ENCODE measurements at regions not wholly inside any gene's neighbourhood (a gene's known extent, or its start where the extent isn't known, plus 50 kb on each side); places are given as distances from the start of the nearest gene placed in this dataset.

DNA sequence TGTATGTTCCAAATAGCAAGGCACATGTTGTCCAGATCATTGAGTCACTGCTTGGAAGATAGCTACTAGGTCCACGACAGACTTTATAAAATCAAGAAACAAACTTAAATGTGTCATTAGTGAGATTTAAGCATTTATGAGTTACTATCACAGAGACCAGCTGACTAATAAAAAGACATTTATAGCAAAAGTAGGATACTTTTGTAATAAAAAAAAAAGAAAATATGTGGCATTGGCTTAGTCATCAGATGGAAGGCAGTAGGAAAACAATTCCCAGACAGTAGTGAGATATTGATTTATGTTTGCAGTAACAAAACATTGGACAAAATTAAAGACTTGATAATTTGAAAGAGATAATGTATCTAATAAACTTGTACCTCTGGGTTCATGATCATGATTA lies 881.0 kb upstream of the LRRN3 start:
- Histone ChIP-seq H2BK5ac (ENCODE audit: low read depth, low read length, poor library complexity, severe bottlenecking) (no peak overlapping the region), H3K56ac (ENCODE audit: extremely low read depth, insufficient read depth, low read length) (no peak overlapping the region), H3K23ac (ENCODE audit: low read depth, low read length) (no peak overlapping the region), H3K4me2 (ENCODE audit: low read depth, low read length) (no peak overlapping the region), H3K18ac (ENCODE audit: low read depth, low read length) (no peak overlapping the region), H3K4ac (ENCODE audit: low read depth, low read length) (no peak overlapping the region), H2BK20ac (ENCODE audit: low read depth, low read length) (no peak overlapping the region), H4K8ac (ENCODE audit: low read depth in 2 of 2, low read length in 2 of 2) (no peak overlapping the region), H3K9me3 (ENCODE audit: control insufficient read depth, insufficient read depth, low read length) (no peaks in the 10 kb centered on the region; the same call in 1 of the 2 replicates), H2BK120ac (ENCODE audit: low read depth, low read length) (no peak overlapping the region), H3K36me3 (ENCODE audit: control insufficient read depth, insufficient read depth, low read length) (no peaks in the 10 kb centered on the region), H3K79me1 (ENCODE audit: low read depth in 1 of 2, low read length in 2 of 2) (no peaks in the 10 kb centered on the region), H3K27ac (ENCODE audit: insufficient read depth, low read length) (no peak overlapping the region), H4K91ac (ENCODE audit: insufficient read depth, low read depth, low read length) (no peak overlapping the region), H3K4me1 (ENCODE audit: control insufficient read depth, insufficient read depth, low read length) (no peaks in the 10 kb centered on the region), H3K9me1 (ENCODE audit: insufficient read depth, low read length) (no peaks in the 10 kb centered on the region), H2BK15ac (ENCODE audit: low read depth, low read length) (no peak overlapping the region), H2AK9ac (replicated peaks; ENCODE audit: low read depth, low read length, poor library complexity) (no peak overlapping the region), H4K5ac (ENCODE audit: low read depth, low read length) (no peak overlapping the region), H3K9ac (ENCODE audit: low read depth, low read length) (no peak overlapping the region), H3K4me3 (ENCODE audit: insufficient read depth, low read depth, low read length) (no peak overlapping the region), H3K27me3 (ENCODE audit: control insufficient read depth, insufficient read depth, low read length) (no peaks in the 10 kb centered on the region), H4K20me1 (ENCODE audit: insufficient read depth, low read length) (no peaks in the 10 kb centered on the region), H2AK5ac (ENCODE audit: low read depth, low read length) (no peak overlapping the region), H2AFZ (replicated peaks; ENCODE audit: low read length, poor library complexity) (no peak overlapping the region), H3K14ac (replicated peaks; ENCODE audit: low read depth, low read length) (no peak overlapping the region)
- CTCF ChIA-PET: no interaction called here
- TF ChIP-seq, protein P1, sequence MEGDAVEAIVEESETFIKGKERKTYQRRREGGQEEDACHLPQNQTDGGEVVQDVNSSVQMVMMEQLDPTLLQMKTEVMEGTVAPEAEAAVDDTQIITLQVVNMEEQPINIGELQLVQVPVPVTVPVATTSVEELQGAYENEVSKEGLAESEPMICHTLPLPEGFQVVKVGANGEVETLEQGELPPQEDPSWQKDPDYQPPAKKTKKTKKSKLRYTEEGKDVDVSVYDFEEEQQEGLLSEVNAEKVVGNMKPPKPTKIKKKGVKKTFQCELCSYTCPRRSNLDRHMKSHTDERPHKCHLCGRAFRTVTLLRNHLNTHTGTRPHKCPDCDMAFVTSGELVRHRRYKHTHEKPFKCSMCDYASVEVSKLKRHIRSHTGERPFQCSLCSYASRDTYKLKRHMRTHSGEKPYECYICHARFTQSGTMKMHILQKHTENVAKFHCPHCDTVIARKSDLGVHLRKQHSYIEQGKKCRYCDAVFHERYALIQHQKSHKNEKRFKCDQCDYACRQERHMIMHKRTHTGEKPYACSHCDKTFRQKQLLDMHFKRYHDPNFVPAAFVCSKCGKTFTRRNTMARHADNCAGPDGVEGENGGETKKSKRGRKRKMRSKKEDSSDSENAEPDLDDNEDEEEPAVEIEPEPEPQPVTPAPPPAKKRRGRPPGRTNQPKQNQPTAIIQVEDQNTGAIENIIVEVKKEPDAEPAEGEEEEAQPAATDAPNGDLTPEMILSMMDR (conservative IDR thresholded peaks at IDR 0.05; ENCODE audit: low read depth, low read length): no peak
- TF ChIP-seq MAFK (IDR thresholded peaks at IDR 0.05; ENCODE audit: low read depth, low read length): no peak
- no peak for TF ChIP-seq RFX5 (IDR thresholded peaks at IDR 0.05; ENCODE audit: low read depth, low read length)
- TF ChIP-seq CHD1 (IDR thresholded peaks at IDR 0.05; ENCODE audit: low read depth, low read length): no peak
- TF ChIP-seq RAD21 (IDR thresholded peaks at IDR 0.05; ENCODE audit: low read length): no peak
- no peak for TF ChIP-seq NFE2L2 (IDR thresholded peaks at IDR 0.05; ENCODE audit: low read depth, low read length)
- no peak for TF ChIP-seq FOS (IDR thresholded peaks at IDR 0.05; ENCODE audit: low read depth, low read length)
- TF ChIP-seq RCOR1 (IDR thresholded peaks at IDR 0.05; ENCODE audit: insufficient replicate concordance, low read length): no peak
- TF ChIP-seq ELK1 (IDR thresholded peaks at IDR 0.05; ENCODE audit: borderline replicate concordance, low read depth, low read length): no peak
- TF ChIP-seq POLR2A (IDR thresholded peaks at IDR 0.05; ENCODE audit: low read depth, low read length): no peak
- no peak for TF ChIP-seq USF2 (IDR thresholded peaks at IDR 0.05; ENCODE audit: low read depth, low read length)
- TF ChIP-seq SMC3 (IDR thresholded peaks at IDR 0.05; ENCODE audit: low read depth, low read length): no peak
- TF ChIP-seq MXI1 (IDR thresholded peaks at IDR 0.05; ENCODE audit: borderline replicate concordance, low read depth, low read length): no peak
- no peak for TF ChIP-seq MAZ (IDR thresholded peaks at IDR 0.05; ENCODE audit: borderline replicate concordance, low read depth, low read length)
- no peak for TF ChIP-seq CEBPB (IDR thresholded peaks at IDR 0.05; ENCODE audit: low read depth, low read length)
- TF ChIP-seq BHLHE40 (IDR thresholded peaks at IDR 0.05; ENCODE audit: low read depth, low read length): no peak
- DNase-seq (no peak), ATAC-seq (ENCODE audit: low read depth) (no peak)
- in situ Hi-C loops (cut with MboI; ENCODE audit: low sequenced_read_pairs): no loop called here
- intact Hi-C loops (cut with micrococcal nuclease): no loop called here
- POLR2A ChIA-PET (ENCODE audit: unreplicated experiment): no interaction called here
- dilution Hi-C loops (cut with HindIII; ENCODE audit: low sequenced_read_pairs, unreplicated experiment): no loop called here
- no TSS peak for BruUV-seq (replicated peaks)
- no CpG with 5 or more reads among the region's 1 CpG for WGBS, 2 experiments (ENCODE audit: extremely low coverage in 2 of 2, insufficient read length in 1 of 2)
